ENCODE measurements at regions not wholly inside any gene's neighbourhood (a gene's known extent, or its start where the extent isn't known, plus 50 kb on each side); places are given as distances from the start of the nearest gene placed in this dataset.
"Not testable (repeated sequence)": the region's sequence is repeated elsewhere in the genome, so short reads cannot be mapped to it uniquely, and the experiment has no call there.

DNA sequence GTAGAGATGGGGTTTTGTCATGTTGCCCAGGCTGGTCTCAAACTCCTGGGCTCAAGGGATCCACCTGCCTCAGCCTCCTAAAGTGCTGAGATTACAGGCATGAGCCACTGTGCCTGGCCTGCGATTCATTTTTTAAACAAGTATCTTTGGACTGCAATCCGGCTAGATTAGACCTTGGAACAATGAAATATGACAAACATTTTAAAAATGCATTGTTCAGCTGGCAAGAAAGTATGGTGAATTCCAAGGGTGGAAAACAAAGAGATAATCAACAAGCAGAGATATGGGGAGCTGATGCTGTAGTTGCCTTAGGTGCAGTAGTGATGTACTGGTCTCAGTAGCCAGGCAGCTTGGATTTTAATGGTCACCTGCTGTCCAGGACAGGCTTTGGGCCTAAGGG, 95.8 kb upstream of the GOLGA8J start:
- Histone ChIP-seq H3K9me3 (ENCODE audit: control insufficient read depth in 2 of 2, low read length in 2 of 2) (no peaks in the 10 kb centered on the region), H3K4me3 (ENCODE audit: low read length in 2 of 2) (no peak overlapping the region), H3K9ac (ENCODE audit: low read length in 2 of 2) (no peak overlapping the region), H3K27ac (ENCODE audit: low read length) (no peak overlapping the region), H3K27me3 (ENCODE audit: control insufficient read depth in 1 of 2, insufficient read depth in 2 of 2, low read length in 2 of 2) (no peaks in the 10 kb centered on the region), H3K36me3 (ENCODE audit: control insufficient read depth in 2 of 2, insufficient read depth in 2 of 2, low read length in 2 of 2) (no peaks in the 10 kb centered on the region), H3K4me1 (ENCODE audit: control insufficient read depth, insufficient read depth, low read length) (no peaks in the 10 kb centered on the region)

DNA sequence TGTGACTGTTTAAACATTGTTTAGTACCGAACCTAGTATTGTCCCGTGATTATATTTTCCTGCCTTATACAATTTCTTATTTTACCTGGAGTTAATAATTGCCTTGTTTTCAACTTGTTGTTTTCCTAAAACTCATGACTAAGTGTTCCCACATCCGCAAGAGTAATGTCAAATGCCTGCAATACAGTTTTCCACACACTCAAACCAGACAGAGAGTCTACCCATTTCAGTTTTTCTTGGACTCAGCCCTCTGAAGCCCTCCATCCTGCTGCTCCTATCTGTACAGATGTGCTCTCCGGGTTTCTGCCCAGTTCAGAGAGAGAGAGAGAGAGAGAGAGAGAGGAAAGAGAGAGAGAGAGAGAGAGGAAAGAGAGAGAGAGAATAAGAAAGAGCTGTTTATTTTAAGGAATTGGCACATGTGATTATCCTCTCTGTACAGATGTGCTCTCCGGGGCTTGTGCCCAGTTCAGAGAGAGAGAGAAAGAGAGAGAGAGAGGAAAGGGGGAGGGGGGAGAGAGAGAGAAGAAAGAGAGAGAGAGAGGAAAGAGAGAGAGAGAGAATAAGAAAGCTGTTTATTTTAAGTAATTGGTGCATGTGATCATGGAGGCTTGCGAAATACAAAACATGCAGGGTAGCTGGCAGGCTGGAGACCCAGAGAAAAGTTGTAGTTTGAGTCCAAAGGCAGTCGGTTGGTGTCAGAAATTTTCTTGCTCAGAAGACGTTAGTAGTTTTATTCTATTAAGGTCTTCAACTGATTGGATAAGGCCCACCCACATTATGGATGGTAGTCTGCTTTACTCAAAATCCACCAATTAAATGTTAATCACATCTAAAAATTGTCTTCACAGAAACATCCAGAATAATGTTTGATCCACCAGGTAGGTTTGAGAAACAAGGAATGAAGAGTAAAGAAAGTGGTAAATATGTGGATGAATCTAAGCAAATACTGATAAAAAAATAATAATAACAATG, 104.1 kb upstream of the GOLGA8J start:
- Histone ChIP-seq H3K9me3 (ENCODE audit: control insufficient read depth in 2 of 2, low read length in 2 of 2) (no peaks in the 10 kb centered on the region), H3K4me1 (ENCODE audit: control insufficient read depth, insufficient read depth, low read length) (no peaks in the 10 kb centered on the region), H3K27ac (ENCODE audit: low read length) (no peak overlapping the region), H3K36me3 (ENCODE audit: control insufficient read depth in 2 of 2, insufficient read depth in 2 of 2, low read length in 2 of 2) (no peaks in the 10 kb centered on the region), H3K27me3 (ENCODE audit: control insufficient read depth in 1 of 2, insufficient read depth in 2 of 2, low read length in 2 of 2) (no peaks in the 10 kb centered on the region), H3K9ac (ENCODE audit: low read length in 2 of 2) (no peak overlapping the region), H3K4me3 (ENCODE audit: low read length in 2 of 2) (no peak overlapping the region)

DNA sequence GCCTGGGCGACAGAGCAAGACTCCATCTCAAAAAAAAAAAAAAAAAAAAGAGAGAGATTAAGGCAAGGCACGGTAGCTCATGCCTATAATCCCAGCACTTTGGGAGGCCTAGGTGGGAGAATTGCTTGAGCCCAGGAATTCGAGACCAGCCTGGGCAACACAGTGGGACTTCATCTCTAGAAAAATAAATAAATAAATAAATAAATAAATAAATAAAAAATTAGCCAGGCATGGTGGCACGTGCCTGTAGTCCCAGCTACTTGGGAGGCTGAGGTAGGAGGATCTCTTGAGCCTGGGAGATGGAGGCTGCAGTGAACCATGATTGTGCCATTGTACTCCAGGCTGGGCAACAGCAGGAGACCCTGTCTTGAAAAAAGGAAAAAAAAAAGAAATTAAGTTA, 108.7 kb upstream of the GOLGA8J start:
- H3K9ac ChIP-seq (ENCODE audit: low read length in 2 of 2); H3K4me1 ChIP-seq (ENCODE audit: control insufficient read depth, insufficient read depth, low read length); H3K27me3 ChIP-seq (ENCODE audit: control insufficient read depth in 1 of 2, insufficient read depth in 2 of 2, low read length in 2 of 2); H3K4me3 ChIP-seq (ENCODE audit: low read length in 2 of 2); H3K27ac ChIP-seq (ENCODE audit: low read length); H3K36me3 ChIP-seq (ENCODE audit: control insufficient read depth in 2 of 2, insufficient read depth in 2 of 2, low read length in 2 of 2); H3K9me3 ChIP-seq (ENCODE audit: control insufficient read depth in 2 of 2, low read length in 2 of 2): not testable (repeated sequence)

DNA sequence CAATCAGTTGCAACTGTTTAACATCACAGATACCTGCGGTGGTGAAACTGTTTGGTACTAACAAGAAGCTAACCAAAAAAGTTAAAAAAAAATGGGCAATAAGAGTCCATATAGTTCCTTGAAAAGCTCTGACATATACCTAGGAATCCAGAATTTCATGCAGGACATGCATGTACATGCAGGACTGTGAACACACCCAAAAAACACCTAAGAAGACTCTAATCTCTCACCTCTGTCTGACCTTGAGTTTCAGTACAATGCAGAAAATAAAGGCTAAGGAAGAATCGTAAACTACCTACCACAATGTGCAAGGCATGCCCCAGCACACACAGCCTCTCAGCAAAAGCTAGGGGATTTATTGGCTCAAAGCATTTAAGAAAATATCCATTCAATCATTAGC, 110.7 kb upstream of the GOLGA8J start:
- H3K4me1 ChIP-seq (ENCODE audit: control insufficient read depth, insufficient read depth, low read length), result peaks cover 4% of the 10 kb centered on the region
- no peak overlapping the region for H3K9ac ChIP-seq (ENCODE audit: low read length in 2 of 2)
- no peak overlapping the region for H3K27ac ChIP-seq (ENCODE audit: low read length)

DNA sequence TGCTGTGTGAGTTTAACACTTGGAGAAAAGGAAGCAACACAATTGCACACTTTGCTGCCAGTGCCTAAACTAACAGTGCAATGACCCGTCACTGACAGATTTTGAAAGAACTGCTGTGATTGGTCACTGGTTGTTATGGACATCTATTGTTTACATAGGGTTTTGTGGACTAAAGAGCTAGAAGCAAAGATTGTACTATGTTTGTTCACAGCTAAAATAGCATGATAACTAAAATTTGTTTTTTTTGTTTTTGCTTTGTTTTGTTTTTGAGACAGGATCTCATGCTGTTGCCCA, 112.4 kb upstream of the GOLGA8J start:
- Histone ChIP-seq H3K9ac (ENCODE audit: low read length in 2 of 2) (no peak overlapping the region), H3K9me3 (ENCODE audit: control insufficient read depth in 2 of 2, low read length in 2 of 2) (peaks cover 0 to 3% of the 10 kb centered on the region in 2 donors), H3K36me3 (ENCODE audit: control insufficient read depth in 2 of 2, insufficient read depth in 2 of 2, low read length in 2 of 2) (no peaks in the 10 kb centered on the region), H3K4me1 (ENCODE audit: control insufficient read depth, insufficient read depth, low read length) (peaks cover 4% of the 10 kb centered on the region), H3K27ac (ENCODE audit: low read length) (no peak overlapping the region), H3K27me3 (ENCODE audit: control insufficient read depth in 1 of 2, insufficient read depth in 2 of 2, low read length in 2 of 2) (peaks cover 2 to 16% of the 10 kb centered on the region in 2 donors), H3K4me3 (ENCODE audit: low read length in 2 of 2) (no peak overlapping the region)

More for the DNA sequence above, 110.7 kb upstream of the GOLGA8J start:
- H3K27me3 ChIP-seq (ENCODE audit: control insufficient read depth in 1 of 2, insufficient read depth in 2 of 2, low read length in 2 of 2), result peaks cover 2 to 15% of the 10 kb centered on the region in 2 donors
- H3K36me3 ChIP-seq (ENCODE audit: control insufficient read depth in 2 of 2, insufficient read depth in 2 of 2, low read length in 2 of 2), result no peaks in the 10 kb centered on the region
- H3K4me3 ChIP-seq (ENCODE audit: low read length in 2 of 2), result no peak overlapping the region
- peaks cover 0 to 3% of the 10 kb centered on the region in 2 donors for H3K9me3 ChIP-seq (ENCODE audit: control insufficient read depth in 2 of 2, low read length in 2 of 2)

DNA sequence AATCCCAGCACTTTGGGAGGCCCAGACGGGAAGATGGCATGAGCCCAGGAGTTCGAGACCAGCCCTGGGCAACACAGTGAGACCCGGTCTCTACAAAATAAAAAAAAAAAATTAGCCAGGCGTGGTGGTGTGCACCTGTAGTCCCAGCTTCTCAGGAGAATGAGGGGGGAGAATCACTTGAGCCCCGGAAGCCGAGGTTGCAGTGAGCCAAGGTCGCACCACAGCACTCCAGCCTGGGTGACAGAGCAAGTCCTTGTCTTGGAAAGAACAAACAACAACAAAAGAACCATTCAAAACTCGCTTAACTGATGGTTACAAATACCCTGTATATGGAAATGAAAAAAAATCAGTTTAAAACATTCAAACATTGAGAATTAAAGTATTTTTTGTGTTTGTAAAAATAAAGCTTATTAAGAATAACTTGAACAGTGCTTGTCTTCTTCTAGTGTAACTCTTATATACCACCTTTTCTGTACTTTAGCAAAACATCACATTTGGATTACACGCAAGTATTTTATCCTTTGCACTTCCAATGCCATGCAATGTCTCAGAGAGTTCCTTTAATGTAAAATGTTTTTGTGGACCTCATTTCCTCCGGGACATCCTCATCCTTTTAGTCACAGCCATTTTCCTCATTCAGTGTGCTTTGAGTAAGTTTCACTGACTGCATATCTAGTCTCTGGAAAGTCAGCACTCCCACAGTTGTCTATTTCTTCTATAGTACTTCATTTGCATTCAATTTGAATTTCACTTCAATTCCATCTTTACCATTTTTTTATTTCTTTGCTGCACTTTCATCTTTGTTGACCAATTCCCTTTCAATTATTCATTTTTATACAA, 113.0 kb upstream of the GOLGA8J start:
- Histone ChIP-seq H3K27me3 (ENCODE audit: control insufficient read depth in 1 of 2, insufficient read depth in 2 of 2, low read length in 2 of 2) (peaks cover 2 to 16% of the 10 kb centered on the region in 2 donors), H3K27ac (ENCODE audit: low read length) (no peak overlapping the region), H3K4me3 (ENCODE audit: low read length in 2 of 2) (no peak overlapping the region), H3K36me3 (ENCODE audit: control insufficient read depth in 2 of 2, insufficient read depth in 2 of 2, low read length in 2 of 2) (no peaks in the 10 kb centered on the region), H3K9me3 (ENCODE audit: control insufficient read depth in 2 of 2, low read length in 2 of 2) (peaks cover 0 to 3% of the 10 kb centered on the region in 2 donors), H3K9ac (ENCODE audit: low read length in 2 of 2) (no peak overlapping the region), H3K4me1 (ENCODE audit: control insufficient read depth, insufficient read depth, low read length) (peaks cover 4% of the 10 kb centered on the region)

DNA sequence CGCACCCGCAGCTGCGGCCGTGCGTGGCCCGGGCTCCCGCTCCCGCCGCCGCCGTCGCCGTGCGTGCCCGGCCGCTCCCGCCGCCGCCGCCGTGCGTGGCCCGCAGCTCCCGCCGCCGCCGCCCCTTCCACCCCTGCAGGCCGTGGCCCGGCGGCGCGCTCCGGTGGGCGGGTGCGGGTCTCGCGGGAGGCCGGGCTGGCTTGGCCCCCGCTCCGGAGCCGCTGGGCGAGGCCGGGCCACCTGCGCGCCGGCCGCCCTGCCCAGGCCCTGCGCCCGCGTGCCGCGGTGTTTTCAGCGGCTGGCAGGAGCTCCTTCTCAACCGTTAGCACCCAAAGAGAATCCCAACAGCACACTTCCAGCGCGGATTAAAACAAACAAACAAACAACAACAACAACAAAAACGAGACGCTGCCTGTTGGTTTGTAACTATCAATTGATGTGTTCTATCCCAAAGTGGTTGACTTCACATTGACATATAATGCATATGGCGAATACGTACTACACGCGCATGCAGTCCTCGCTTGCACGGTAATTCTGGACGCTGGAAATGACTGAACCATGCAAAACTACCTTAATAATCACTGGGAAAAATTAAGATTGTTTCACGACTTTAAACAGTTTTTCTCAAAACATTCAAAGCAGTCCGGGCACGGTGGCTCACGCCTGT, 113.7 kb upstream of the GOLGA8J start:
- Histone ChIP-seq H3K27ac (ENCODE audit: low read length) (no peak overlapping the region), H3K4me1 (ENCODE audit: control insufficient read depth, insufficient read depth, low read length) (peaks cover 4% of the 10 kb centered on the region), H3K27me3 (ENCODE audit: control insufficient read depth in 1 of 2, insufficient read depth in 2 of 2, low read length in 2 of 2) (peaks cover 2 to 16% of the 10 kb centered on the region in 2 donors), H3K36me3 (ENCODE audit: control insufficient read depth in 2 of 2, insufficient read depth in 2 of 2, low read length in 2 of 2) (no peaks in the 10 kb centered on the region), H3K4me3 (ENCODE audit: low read length in 2 of 2) (peak overlapping the region; percentile 38 to 63), H3K9ac (ENCODE audit: low read length in 2 of 2) (no peak overlapping the region), H3K9me3 (ENCODE audit: control insufficient read depth in 2 of 2, low read length in 2 of 2) (peaks cover 0 to 3% of the 10 kb centered on the region in 2 donors)

DNA sequence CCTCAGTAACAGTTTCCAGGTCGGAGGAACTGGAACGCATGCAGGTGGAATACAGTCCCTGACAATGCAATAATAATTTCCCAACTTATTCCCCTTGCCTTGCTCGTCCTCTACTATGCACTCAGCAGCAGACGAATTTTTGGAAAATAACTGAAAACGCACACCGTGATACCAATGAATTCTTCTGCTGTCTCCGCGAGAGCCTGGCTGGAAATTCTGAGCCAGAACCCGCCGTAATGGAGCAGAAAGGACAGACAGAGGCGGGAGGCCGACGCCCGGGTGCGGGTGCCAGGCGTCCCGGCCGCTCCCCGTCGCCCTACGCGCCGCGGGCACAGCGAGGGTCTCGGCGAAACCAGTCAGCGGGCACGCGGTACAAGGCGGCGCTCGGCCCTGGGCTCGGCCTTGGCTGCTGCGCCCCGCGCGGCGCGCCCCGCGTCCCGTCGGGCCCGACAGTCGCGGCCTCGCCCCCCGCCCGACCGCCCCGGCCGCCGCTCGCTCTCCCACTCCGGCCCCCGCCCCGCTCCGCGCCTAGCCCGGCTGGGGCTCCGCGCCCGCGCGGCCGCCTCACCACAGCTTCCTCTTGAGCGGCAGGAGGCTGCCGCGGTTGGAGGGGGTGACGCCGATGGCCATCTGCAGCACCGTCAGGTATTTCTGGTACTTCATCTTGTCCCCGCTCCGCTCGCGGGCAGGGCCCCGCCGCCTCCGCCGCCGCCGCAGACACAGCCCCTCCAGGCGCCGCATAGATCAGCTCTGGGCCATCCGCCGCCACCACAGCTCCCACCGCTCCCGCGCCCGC, 114.5 kb upstream of the GOLGA8J start:
- Histone ChIP-seq H3K9ac (ENCODE audit: low read length in 2 of 2) (no peak overlapping the region), H3K36me3 (ENCODE audit: control insufficient read depth in 2 of 2, insufficient read depth in 2 of 2, low read length in 2 of 2) (no peaks in the 10 kb centered on the region), H3K27me3 (ENCODE audit: control insufficient read depth in 1 of 2, insufficient read depth in 2 of 2, low read length in 2 of 2) (peaks cover 2 to 16% of the 10 kb centered on the region in 2 donors), H3K4me1 (ENCODE audit: control insufficient read depth, insufficient read depth, low read length) (peaks cover 4% of the 10 kb centered on the region), H3K9me3 (ENCODE audit: control insufficient read depth in 2 of 2, low read length in 2 of 2) (peaks cover 0 to 3% of the 10 kb centered on the region in 2 donors), H3K27ac (ENCODE audit: low read length) (no peak overlapping the region), H3K4me3 (ENCODE audit: low read length in 2 of 2) (peak overlapping the region; percentile 49 to 63)

DNA sequence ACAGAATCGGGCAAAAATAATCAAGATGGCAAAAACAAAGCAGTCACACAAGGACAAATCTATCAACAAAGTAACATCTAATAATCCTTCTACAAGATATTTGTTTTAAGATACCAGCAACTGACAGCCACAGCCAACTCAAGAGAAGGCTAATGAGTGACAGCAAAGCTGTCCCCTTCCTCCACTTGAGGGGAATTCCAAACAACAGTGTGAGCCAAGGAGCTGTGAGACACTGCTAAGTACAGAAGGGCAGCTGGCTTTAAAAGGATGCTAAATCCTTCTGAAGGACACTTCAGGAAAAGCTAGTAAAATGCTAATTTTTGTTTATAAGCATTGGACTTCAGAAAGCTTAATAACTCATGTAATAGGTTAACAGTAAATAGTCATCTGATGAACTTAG, 120.3 kb upstream of the GOLGA8J start:
- Histone ChIP-seq H3K36me3 (ENCODE audit: control insufficient read depth in 2 of 2, insufficient read depth in 2 of 2, low read length in 2 of 2) (no peaks in the 10 kb centered on the region), H3K4me1 (ENCODE audit: control insufficient read depth, insufficient read depth, low read length) (no peaks in the 10 kb centered on the region), H3K27me3 (ENCODE audit: control insufficient read depth in 1 of 2, insufficient read depth in 2 of 2, low read length in 2 of 2) (peaks cover 0 to 4% of the 10 kb centered on the region in 2 donors), H3K4me3 (ENCODE audit: low read length in 2 of 2) (no peak overlapping the region), H3K27ac (ENCODE audit: low read length) (no peak overlapping the region), H3K9me3 (ENCODE audit: control insufficient read depth in 2 of 2, low read length in 2 of 2) (no peaks in the 10 kb centered on the region), H3K9ac (ENCODE audit: low read length in 2 of 2) (no peak overlapping the region)
